NT2/D1 (cell line): ENCODE measurements at regions not wholly inside any gene's neighbourhood (a gene's known extent, or its start where the extent isn't known, plus 50 kb on each side); places are given as distances from the start of the nearest gene placed in this dataset.

Experiments
- DNase-seq: peaks from one replicate; pipeline ENCODE4 v3.0.0-alpha.2; 2011; ENCODE audit warnings: low read depth, low spot score
- H3K27me3 ChIP-seq: 2 replicates; pipeline ENCODE4 v1.6.0; 2011; ENCODE audit warnings: mild to moderate bottlenecking; ENCODE audit not compliant: insufficient read length, insufficient read depth
- H3K36me3 ChIP-seq: 2 replicates; pipeline ENCODE4 v1.6.1; 2011; ENCODE audit warnings: mild to moderate bottlenecking, low read length, mixed read lengths; ENCODE audit not compliant: insufficient read depth, insufficient read length
- H3K4me1 ChIP-seq: 2 replicates; pipeline ENCODE4 v1.5.1; 2011; ENCODE audit not compliant: insufficient read depth, insufficient read length
- H3K4me3 ChIP-seq: 2 replicates; pipeline ENCODE4 v1.5.1; 2011; ENCODE audit warnings: low read depth; ENCODE audit not compliant: insufficient read length
- H3K9ac ChIP-seq: 2 replicates; pipeline ENCODE4 v1.6.0; 2011; ENCODE audit warnings: low read depth; ENCODE audit not compliant: insufficient read length
- H3K9me3 ChIP-seq: 2 replicates; pipeline ENCODE4 v1.5.1; 2011; ENCODE audit warnings: mild to moderate bottlenecking, low read length; ENCODE audit not compliant: insufficient read depth
- SUZ12 ChIP-seq: IDR thresholded peaks from 2 replicates; pipeline ENCODE4 v1.6.1; 2011; ENCODE audit not compliant: insufficient read length, insufficient read depth; ENCODE audit errors: extremely low read depth
- YY1 ChIP-seq: IDR thresholded peaks from 2 replicates; pipeline ENCODE4 v1.6.1; 2011; ENCODE audit not compliant: insufficient read length, insufficient read depth
- ZNF274 ChIP-seq: IDR thresholded peaks from 2 replicates; pipeline ENCODE4 v1.6.1; 2011; ENCODE audit warnings: mild to moderate bottlenecking, low read depth, low read length

GRCh38 chr7:7060828-7061599 lies 121.3 kb upstream of the C1GALT1 start:
- no peak for DNase-seq
- H3K4me3 ChIP-seq: no peak overlapping the region
- H3K27me3 ChIP-seq: no peaks in the 10 kb centered on the region
- no peak overlapping the region for H3K9ac ChIP-seq
- TF ChIP-seq ZNF274 (no peak), YY1 (no peak), SUZ12 (no peak)
- no peaks in the 10 kb centered on the region for H3K4me1 ChIP-seq
- no peaks in the 10 kb centered on the region for H3K9me3 ChIP-seq
- H3K36me3 ChIP-seq: no peaks in the 10 kb centered on the region

GRCh38 chr7:7077945-7078344 lies 104.4 kb upstream of the C1GALT1 start:
- Histone ChIP-seq H3K9ac (no peak overlapping the region), H3K27me3 (no peaks in the 10 kb centered on the region), H3K4me3 (no peak overlapping the region), H3K9me3 (no peaks in the 10 kb centered on the region), H3K36me3 (no peaks in the 10 kb centered on the region), H3K4me1 (no peaks in the 10 kb centered on the region)
- TF ChIP-seq SUZ12 (no peak), YY1 (no peak), ZNF274 (no peak)
- DNase-seq: no peak

- no peaks in the 10 kb centered on the region for H3K9me3 ChIP-seq
- no peak overlapping the region for H3K4me3 ChIP-seq
- TF ChIP-seq ZNF274 (no peak), SUZ12 (no peak), YY1 (no peak)
- no peaks in the 10 kb centered on the region for H3K36me3 ChIP-seq
- H3K9ac ChIP-seq: no peak overlapping the region
- no peaks in the 10 kb centered on the region for H3K27me3 ChIP-seq
- no peak for DNase-seq
- no peaks in the 10 kb centered on the region for H3K4me1 ChIP-seq
Measured at GRCh38 chr7:7080802-7081201, 101.5 kb upstream of the C1GALT1 start.

- no peaks in the 10 kb centered on the region for H3K4me1 ChIP-seq
- TF ChIP-seq ZNF274 (no peak), SUZ12 (no peak), YY1 (no peak)
- H3K36me3 ChIP-seq: no peaks in the 10 kb centered on the region
- no peak for DNase-seq
- no peak overlapping the region for H3K9ac ChIP-seq
- H3K27me3 ChIP-seq: no peaks in the 10 kb centered on the region
- H3K9me3 ChIP-seq: 0 out of 2 replicates have a peak, but pooled peaks cover 5% of the 10 kb centered on the region
- H3K4me3 ChIP-seq: no peak overlapping the region
Measured at GRCh38 chr7:7090460-7090859, 91.9 kb upstream of the C1GALT1 start.

GRCh38 chr7:7098280-7098818 lies 84.0 kb upstream of the C1GALT1 start:
- Histone ChIP-seq H3K27me3 (no peaks in the 10 kb centered on the region), H3K36me3 (no peaks in the 10 kb centered on the region), H3K4me1 (peaks cover 4% of the 10 kb centered on the region), H3K9me3 (no peaks in the 10 kb centered on the region), H3K9ac (no peak overlapping the region), H3K4me3 (no peak overlapping the region)
- TF ChIP-seq SUZ12 (no peak), YY1 (no peak), ZNF274 (no peak)
- no peak for DNase-seq

GRCh38 chr7:7099584-7100014 lies 82.7 kb upstream of the C1GALT1 start:
- DNase-seq: peak; percentile 99
- Histone ChIP-seq H3K4me3 (no peak overlapping the region), H3K9ac (no peak overlapping the region), H3K27me3 (no peaks in the 10 kb centered on the region), H3K36me3 (no peaks in the 10 kb centered on the region), H3K9me3 (no peaks in the 10 kb centered on the region), H3K4me1 (peaks cover 4% of the 10 kb centered on the region)
- TF ChIP-seq YY1: no peak
- no peak for TF ChIP-seq SUZ12
- TF ChIP-seq ZNF274: no peak

- H3K36me3 ChIP-seq: no peaks in the 10 kb centered on the region
- no peak for TF ChIP-seq ZNF274
- TF ChIP-seq SUZ12: no peak
- TF ChIP-seq YY1: no peak
- peaks cover 7% of the 10 kb centered on the region for H3K4me1 ChIP-seq
- peak; percentile 66 for DNase-seq
- no peak overlapping the region for H3K9ac ChIP-seq
- H3K9me3 ChIP-seq: no peaks in the 10 kb centered on the region
- H3K27me3 ChIP-seq: no peaks in the 10 kb centered on the region
- H3K4me3 ChIP-seq: no peak overlapping the region
Measured at GRCh38 chr7:7100432-7100849, 81.9 kb upstream of the C1GALT1 start.

GRCh38 chr7:7102906-7103305 lies 79.4 kb upstream of the C1GALT1 start:
- no peaks in the 10 kb centered on the region; the same call in 1 of the 2 replicates for H3K9me3 ChIP-seq
- peaks cover 7% of the 10 kb centered on the region for H3K4me1 ChIP-seq
- no peak for TF ChIP-seq YY1
- DNase-seq: no peak
- no peaks in the 10 kb centered on the region for H3K27me3 ChIP-seq
- H3K4me3 ChIP-seq: no peak overlapping the region
- H3K9ac ChIP-seq: no peak overlapping the region
- no peaks in the 10 kb centered on the region for H3K36me3 ChIP-seq
